Midbrain (tissue), 1 donor: ENCODE measurements at regions not wholly inside any gene's neighbourhood (a gene's known extent, or its start where the extent isn't known, plus 50 kb on each side); places are given as distances from the start of the nearest gene placed in this dataset.
"Not testable (repeated sequence)": the region's sequence is repeated elsewhere in the genome, so short reads cannot be mapped to it uniquely, and the experiment has no call there.

ENCODE experiments used
- DNase-seq: peaks from one replicate; lab custom pipeline; 2025; lab: John Stamatoyannopoulos, UW

GRCh38 chr15:46955576-46955975, 761.7 kb upstream of the SEMA6D start:
- DNase-seq, result no peak

- DNase-seq, result peak; percentile 19
These were observed 760.8 kb upstream of the SEMA6D start for GRCh38 chr15:46956456-46956855.

GRCh38 chr15:46956881-46957280, 760.4 kb upstream of the SEMA6D start:
- DNase-seq, result no peak

GRCh38 chr15:46960581-46960980, 756.7 kb upstream of the SEMA6D start:
- no peak for DNase-seq

- no peak for DNase-seq
These were observed 755.5 kb upstream of the SEMA6D start for GRCh38 chr15:46961795-46962194.

- DNase-seq, result not testable (repeated sequence)
These were observed 729.2 kb upstream of the SEMA6D start for GRCh38 chr15:46988055-46988454.

- no peak for DNase-seq
These were observed 720.9 kb upstream of the SEMA6D start for GRCh38 chr15:46996359-46996758.

GRCh38 chr15:46997501-46997900, 719.8 kb upstream of the SEMA6D start:
- DNase-seq, result no peak

GRCh38 chr15:47003568-47003967, 713.7 kb upstream of the SEMA6D start:
- no peak for DNase-seq

- no peak for DNase-seq
These were observed 703.9 kb upstream of the SEMA6D start for GRCh38 chr15:47013446-47013845.

GRCh38 chr15:47027322-47027946, 689.9 kb upstream of the SEMA6D start:
- DNase-seq, result no peak

GRCh38 chr15:47035475-47036406, 681.6 kb upstream of the SEMA6D start:
- DNase-seq, result no peak

- no peak for DNase-seq
These were observed 680.3 kb upstream of the SEMA6D start for GRCh38 chr15:47037003-47037402.

GRCh38 chr15:47039225-47039624, 678.1 kb upstream of the SEMA6D start:
- DNase-seq, result no peak

- no peak for DNase-seq
These were observed 676.0 kb upstream of the SEMA6D start for GRCh38 chr15:47041301-47041700.

GRCh38 chr15:47047981-47048380, 669.3 kb upstream of the SEMA6D start:
- DNase-seq, result not testable (repeated sequence)

GRCh38 chr15:47066392-47066791, 650.9 kb upstream of the SEMA6D start:
- DNase-seq, result no peak

- not testable (repeated sequence) for DNase-seq
These were observed 639.5 kb upstream of the SEMA6D start for GRCh38 chr15:47077846-47078245.

- DNase-seq, result no peak
These were observed 621.5 kb upstream of the SEMA6D start for GRCh38 chr15:47095833-47096232.

GRCh38 chr15:47098526-47098925, 618.8 kb upstream of the SEMA6D start:
- not testable (repeated sequence) for DNase-seq

- not testable (repeated sequence) for DNase-seq
These were observed 617.5 kb upstream of the SEMA6D start for GRCh38 chr15:47099801-47100200.

GRCh38 chr15:47108800-47109199, 608.5 kb upstream of the SEMA6D start:
- DNase-seq, result not testable (repeated sequence)

- no peak for DNase-seq
These were observed 600.6 kb upstream of the SEMA6D start for GRCh38 chr15:47116698-47117097.
